ENCODE measurements at regions not wholly inside any gene's neighbourhood (a gene's known extent, or its start where the extent isn't known, plus 50 kb on each side); places are given as distances from the start of the nearest gene placed in this dataset.

GRCh38 chr16:63461248-63461841, 1425.1 kb upstream of the CDH8 start:
- WGBS (ENCODE audit: insufficient coverage) = 94% methylated on average over 3 of the region's 3 CpGs
- Mint-ChIP-seq H3K27me3 (ENCODE audit: low read depth in 2 of 2) (no peaks in the 10 kb centered on the region), H3K27ac (no peak overlapping the region), H3K4me1 (no peaks in the 10 kb centered on the region), H3K36me3 (no peaks in the 10 kb centered on the region), H3K4me3 (no peak overlapping the region), H3K9me3 (peaks cover 22 to 23% of the 10 kb centered on the region in 2 donors)
- no peaks in the 10 kb centered on the region for H3K9me3 ChIP-seq (ENCODE audit: control insufficient read depth, insufficient read depth, low read length)
- ATAC-seq (no peak), DNase-seq (no peak)
- H3K4me3 ChIP-seq (ENCODE audit: low read length) = no peak overlapping the region
- intact Hi-C loops (cut with micrococcal nuclease) = no loop called here
- TF ChIP-seq CTCF (IDR thresholded peaks at IDR 0.05) = no peak
- no peaks in the 10 kb centered on the region for H3K27me3 ChIP-seq (ENCODE audit: control insufficient read depth, insufficient read depth, low read length)
- no peak overlapping the region for H3K27ac ChIP-seq (ENCODE audit: low read length)
- no peaks in the 10 kb centered on the region for H3K4me1 ChIP-seq (ENCODE audit: control insufficient read depth, insufficient read depth, low read length)
- no peaks in the 10 kb centered on the region for H3K36me3 ChIP-seq (ENCODE audit: control insufficient read depth, insufficient read depth, low read length)

- no peak overlapping the region for H3K4me3 ChIP-seq (ENCODE audit: low read length)
- 99% methylated on average over 5 of the region's 5 CpGs for WGBS (ENCODE audit: insufficient coverage)
- no peaks in the 10 kb centered on the region for H3K27me3 ChIP-seq (ENCODE audit: control insufficient read depth, insufficient read depth, low read length)
- Mint-ChIP-seq H3K27me3 (ENCODE audit: low read depth in 2 of 2) (no peaks in the 10 kb centered on the region), H3K4me3 (no peak overlapping the region), H3K27ac (no peak overlapping the region), H3K4me1 (no peaks in the 10 kb centered on the region), H3K36me3 (no peaks in the 10 kb centered on the region), H3K9me3 (peaks cover 16 to 17% of the 10 kb centered on the region in 2 donors)
- H3K27ac ChIP-seq (ENCODE audit: low read length) = no peak overlapping the region
- H3K36me3 ChIP-seq (ENCODE audit: control insufficient read depth, insufficient read depth, low read length) = no peaks in the 10 kb centered on the region
- TF ChIP-seq CTCF (IDR thresholded peaks at IDR 0.05) = no peak
- no peak for DNase-seq
- intact Hi-C loops (cut with micrococcal nuclease) = no loop called here
- H3K9me3 ChIP-seq (ENCODE audit: control insufficient read depth, insufficient read depth, low read length) = no peaks in the 10 kb centered on the region
- H3K4me1 ChIP-seq (ENCODE audit: control insufficient read depth, insufficient read depth, low read length) = no peaks in the 10 kb centered on the region
- ATAC-seq = no peak
Measured at GRCh38 chr16:63458846-63459245, 1422.6 kb upstream of the CDH8 start.

DNA sequence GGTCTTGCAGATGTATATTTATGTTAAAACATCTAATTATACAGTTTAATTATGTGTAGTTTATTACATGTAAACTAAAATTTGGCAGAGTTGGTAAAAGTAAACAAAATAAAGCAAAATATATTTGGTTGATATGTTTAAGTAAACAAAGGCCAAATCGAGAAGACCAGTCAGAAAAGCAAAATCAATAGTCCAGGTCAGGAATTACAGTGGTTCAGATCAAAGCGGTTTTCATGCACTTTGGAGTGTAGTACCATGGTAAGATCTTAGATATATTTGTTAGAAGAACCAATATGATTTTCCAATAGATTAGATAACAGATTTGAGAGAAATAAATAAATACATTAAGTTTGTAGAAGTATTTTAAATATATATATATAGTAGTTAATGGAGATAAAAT, 1421.6 kb upstream of the CDH8 start:
- intact Hi-C loops (cut with micrococcal nuclease) = no loop called here
- Mint-ChIP-seq H3K9me3 (peaks cover 14 to 17% of the 10 kb centered on the region in 2 donors), H3K4me3 (no peak overlapping the region), H3K27ac (no peak overlapping the region), H3K36me3 (no peaks in the 10 kb centered on the region), H3K27me3 (ENCODE audit: low read depth in 2 of 2) (no peaks in the 10 kb centered on the region), H3K4me1 (no peaks in the 10 kb centered on the region)
- DNase-seq (no peak), ATAC-seq (no peak)
- Histone ChIP-seq H3K9me3 (ENCODE audit: control insufficient read depth, insufficient read depth, low read length) (no peaks in the 10 kb centered on the region), H3K4me3 (ENCODE audit: low read length) (no peak overlapping the region), H3K4me1 (ENCODE audit: control insufficient read depth, insufficient read depth, low read length) (no peaks in the 10 kb centered on the region), H3K27me3 (ENCODE audit: control insufficient read depth, insufficient read depth, low read length) (no peaks in the 10 kb centered on the region), H3K36me3 (ENCODE audit: control insufficient read depth, insufficient read depth, low read length) (no peaks in the 10 kb centered on the region), H3K27ac (ENCODE audit: low read length) (no peak overlapping the region)
- 89% methylated on average over 2 of the region's 2 CpGs for WGBS (ENCODE audit: insufficient coverage)
- no peak for TF ChIP-seq CTCF (IDR thresholded peaks at IDR 0.05)

GRCh38 chr16:63453261-63453660, 1417.0 kb upstream of the CDH8 start:
- ATAC-seq = no peak
- Histone ChIP-seq H3K9me3 (ENCODE audit: control insufficient read depth, insufficient read depth, low read length) (no peaks in the 10 kb centered on the region), H3K36me3 (ENCODE audit: control insufficient read depth, insufficient read depth, low read length) (no peaks in the 10 kb centered on the region), H3K4me1 (ENCODE audit: control insufficient read depth, insufficient read depth, low read length) (no peaks in the 10 kb centered on the region), H3K27ac (ENCODE audit: low read length) (no peak overlapping the region), H3K4me3 (ENCODE audit: low read length) (no peak overlapping the region), H3K27me3 (ENCODE audit: control insufficient read depth, insufficient read depth, low read length) (no peaks in the 10 kb centered on the region)
- Mint-ChIP-seq H3K4me3 (no peak overlapping the region), H3K27me3 (ENCODE audit: low read depth in 2 of 2) (no peaks in the 10 kb centered on the region), H3K9me3 (peaks cover 15 to 17% of the 10 kb centered on the region in 2 donors), H3K4me1 (no peaks in the 10 kb centered on the region), H3K27ac (no peak overlapping the region), H3K36me3 (peaks cover 8% of the 10 kb centered on the region)
- intact Hi-C loops (cut with micrococcal nuclease) = no loop called here
- DNase-seq = no peak
- TF ChIP-seq CTCF (IDR thresholded peaks at IDR 0.05) = no peak
- 69% methylated on average over 3 of the region's 3 CpGs for WGBS (ENCODE audit: insufficient coverage)

Data from natural killer cell (primary cell).